ENCODE measurements at regions not wholly inside any gene's neighbourhood (a gene's known extent, or its start where the extent isn't known, plus 50 kb on each side); places are given as distances from the start of the nearest gene placed in this dataset.

DNA sequence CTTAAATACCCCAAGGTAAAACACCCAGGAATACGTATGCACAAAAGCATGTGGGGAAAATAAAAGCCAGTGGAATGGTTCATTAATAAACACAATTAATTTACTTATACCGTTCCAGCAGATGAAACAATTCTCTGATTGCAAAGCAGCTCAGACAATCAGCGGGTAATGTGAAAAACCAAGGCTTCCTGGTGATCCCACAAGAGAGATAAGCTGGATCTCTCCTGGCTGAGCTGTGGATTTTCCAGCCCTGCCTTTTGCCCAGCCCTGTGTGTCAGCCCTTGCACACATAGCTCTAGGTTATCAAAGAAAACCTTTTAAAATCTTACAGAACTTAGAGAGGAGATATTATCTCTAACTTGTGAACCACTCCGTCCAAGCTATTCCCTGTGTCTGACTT lies 1010.7 kb upstream of the AUTS2 start:
- DNase-seq (ENCODE audit: low read depth, low spot score) = no peak
- no peak overlapping the region for H3K9ac ChIP-seq (ENCODE audit: insufficient read length)
- H3K36me3 ChIP-seq (ENCODE audit: insufficient read depth, low read length) = no peaks in the 10 kb centered on the region

GRCh38 chr7:68601826-68602225 lies 996.4 kb upstream of the AUTS2 start:
- TF ChIP-seq EZH2 (IDR thresholded peaks at IDR 0.05) (no peak), POLR2AphosphoS5 (IDR thresholded peaks at IDR 0.05; ENCODE audit: borderline replicate concordance, low read depth, low read length) (no peak), FOXP2 (optimal IDR thresholded peaks at IDR 0.05; ENCODE audit: control extremely low read depth, extremely low read length, insufficient read depth) (no peak)
- DNase-seq (ENCODE audit: low read depth, low spot score) = no peak
- H3K4me3 ChIP-seq = no peak overlapping the region
- no peaks in the 10 kb centered on the region for H3K36me3 ChIP-seq (ENCODE audit: insufficient read depth, low read length)
- no peak overlapping the region for H3K27ac ChIP-seq
- no peak overlapping the region for H3K9ac ChIP-seq (ENCODE audit: insufficient read length)
- no peaks in the 10 kb centered on the region for H3K9me3 ChIP-seq (ENCODE audit: low read depth, low read length)

More for the DNA sequence above, 1010.7 kb upstream of the AUTS2 start:
- Histone ChIP-seq H3K27ac (no peak overlapping the region), H3K9me3 (ENCODE audit: low read depth, low read length) (no peaks in the 10 kb centered on the region), H3K4me3 (no peak overlapping the region)
- TF ChIP-seq FOXP2 (optimal IDR thresholded peaks at IDR 0.05; ENCODE audit: control extremely low read depth, extremely low read length, insufficient read depth) (no peak), POLR2AphosphoS5 (IDR thresholded peaks at IDR 0.05; ENCODE audit: borderline replicate concordance, low read depth, low read length) (no peak), EZH2 (IDR thresholded peaks at IDR 0.05) (no peak)

DNA sequence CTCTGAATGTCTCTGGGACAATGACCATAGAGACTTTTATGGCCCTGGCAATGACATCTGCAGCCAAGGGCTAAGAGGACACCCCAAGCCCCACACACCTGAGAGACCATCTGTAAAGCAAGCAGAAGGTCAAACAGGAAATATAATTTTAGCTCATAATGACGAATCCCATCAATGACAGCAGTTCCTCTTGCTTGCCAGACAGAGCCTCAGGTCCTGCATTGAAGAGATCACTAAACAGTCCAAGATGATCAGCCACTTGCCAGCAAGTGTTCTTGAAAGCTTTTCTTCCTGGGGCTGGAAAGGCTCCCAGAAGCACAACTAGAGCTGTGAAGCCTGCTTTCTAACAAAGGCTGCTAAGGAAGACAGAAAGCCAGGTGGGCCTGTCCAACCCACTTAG lies 993.7 kb upstream of the AUTS2 start:
- no peak for TF ChIP-seq FOXP2 (optimal IDR thresholded peaks at IDR 0.05; ENCODE audit: control extremely low read depth, extremely low read length, insufficient read depth)
- TF ChIP-seq POLR2AphosphoS5 (IDR thresholded peaks at IDR 0.05; ENCODE audit: borderline replicate concordance, low read depth, low read length) = no peak
- TF ChIP-seq EZH2 (IDR thresholded peaks at IDR 0.05) = no peak
- Histone ChIP-seq H3K9me3 (ENCODE audit: low read depth, low read length) (0 out of 2 replicates have a peak, but pooled peaks cover 4% of the 10 kb centered on the region), H3K27ac (no peak overlapping the region), H3K4me3 (no peak overlapping the region), H3K36me3 (ENCODE audit: insufficient read depth, low read length) (no peaks in the 10 kb centered on the region), H3K9ac (ENCODE audit: insufficient read length) (no peak overlapping the region)
- no peak for DNase-seq (ENCODE audit: low read depth, low spot score)

GRCh38 chr7:68610701-68611100 lies 987.6 kb upstream of the AUTS2 start:
- DNase-seq (ENCODE audit: low read depth, low spot score) = no peak
- no peak for TF ChIP-seq POLR2AphosphoS5 (IDR thresholded peaks at IDR 0.05; ENCODE audit: borderline replicate concordance, low read depth, low read length)
- no peak for TF ChIP-seq FOXP2 (optimal IDR thresholded peaks at IDR 0.05; ENCODE audit: control extremely low read depth, extremely low read length, insufficient read depth)
- no peak for TF ChIP-seq EZH2 (IDR thresholded peaks at IDR 0.05)
- H3K27ac ChIP-seq = no peak overlapping the region
- H3K9ac ChIP-seq (ENCODE audit: insufficient read length) = no peak overlapping the region
- H3K4me3 ChIP-seq = no peak overlapping the region
- no peaks in the 10 kb centered on the region for H3K36me3 ChIP-seq (ENCODE audit: insufficient read depth, low read length)
- H3K9me3 ChIP-seq (ENCODE audit: low read depth, low read length) = 0 out of 2 replicates have a peak, but pooled peaks cover 4% of the 10 kb centered on the region

GRCh38 chr7:68613405-68613804 lies 984.9 kb upstream of the AUTS2 start:
- peak; percentile 26 for DNase-seq (ENCODE audit: low read depth, low spot score)
- TF ChIP-seq POLR2AphosphoS5 (IDR thresholded peaks at IDR 0.05; ENCODE audit: borderline replicate concordance, low read depth, low read length) (no peak), EZH2 (IDR thresholded peaks at IDR 0.05) (no peak), FOXP2 (optimal IDR thresholded peaks at IDR 0.05; ENCODE audit: control extremely low read depth, extremely low read length, insufficient read depth) (no peak)
- 0 out of 2 replicates have a peak, but pooled peaks cover under 1% of the 10 kb centered on the region for H3K9me3 ChIP-seq (ENCODE audit: low read depth, low read length)
- no peak overlapping the region for H3K9ac ChIP-seq (ENCODE audit: insufficient read length)
- no peaks in the 10 kb centered on the region for H3K36me3 ChIP-seq (ENCODE audit: insufficient read depth, low read length)
- peak overlapping the region; percentile 38 for H3K4me3 ChIP-seq
- peak overlapping the region; percentile 65; the same call in 1 of the 2 replicates for H3K27ac ChIP-seq

- H3K9ac ChIP-seq (ENCODE audit: insufficient read length) = no peak overlapping the region
- DNase-seq (ENCODE audit: low read depth, low spot score) = peak; percentile 10
- no peak for TF ChIP-seq EZH2 (IDR thresholded peaks at IDR 0.05)
- no peak for TF ChIP-seq POLR2AphosphoS5 (IDR thresholded peaks at IDR 0.05; ENCODE audit: borderline replicate concordance, low read depth, low read length)
- TF ChIP-seq FOXP2 (optimal IDR thresholded peaks at IDR 0.05; ENCODE audit: control extremely low read depth, extremely low read length, insufficient read depth) = no peak
- peak overlapping the region; percentile 38 for H3K4me3 ChIP-seq
- no peaks in the 10 kb centered on the region for H3K9me3 ChIP-seq (ENCODE audit: low read depth, low read length)
- H3K27ac ChIP-seq = peak overlapping the region; percentile 65; the same call in 1 of the 2 replicates
- no peaks in the 10 kb centered on the region for H3K36me3 ChIP-seq (ENCODE audit: insufficient read depth, low read length)
These were observed 984.4 kb upstream of the AUTS2 start for GRCh38 chr7:68613897-68614296.

DNA sequence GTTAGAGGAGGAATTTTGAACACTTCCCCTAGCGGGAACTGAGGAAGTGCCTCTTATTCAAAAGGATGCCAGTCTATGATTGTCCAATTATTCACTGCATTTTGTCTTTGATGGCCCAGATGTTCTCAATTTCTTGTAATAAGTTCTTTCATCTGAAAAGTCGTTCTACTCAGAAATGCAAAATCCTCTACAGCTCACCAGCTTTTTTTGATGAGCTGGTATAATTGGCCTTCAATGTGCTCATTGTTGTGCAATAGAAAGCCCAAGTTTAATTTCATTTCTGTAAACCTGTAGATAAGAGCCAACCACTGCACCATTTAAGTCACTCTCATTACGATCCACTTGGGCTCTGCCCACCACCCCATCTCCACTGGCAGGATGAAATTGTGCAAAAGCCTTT lies 978.7 kb upstream of the AUTS2 start:
- Histone ChIP-seq H3K27ac (peak overlapping the region; percentile 55; the same call in 1 of the 2 replicates), H3K4me3 (peak overlapping the region; percentile 53), H3K9me3 (ENCODE audit: low read depth, low read length) (no peaks in the 10 kb centered on the region), H3K36me3 (ENCODE audit: insufficient read depth, low read length) (no peaks in the 10 kb centered on the region), H3K9ac (ENCODE audit: insufficient read length) (no peak overlapping the region)
- DNase-seq (ENCODE audit: low read depth, low spot score) = peak; percentile 80
- TF ChIP-seq EZH2 (IDR thresholded peaks at IDR 0.05) (no peak), FOXP2 (optimal IDR thresholded peaks at IDR 0.05; ENCODE audit: control extremely low read depth, extremely low read length, insufficient read depth) (no peak), POLR2AphosphoS5 (IDR thresholded peaks at IDR 0.05; ENCODE audit: borderline replicate concordance, low read depth, low read length) (no peak)

- H3K36me3 ChIP-seq (ENCODE audit: insufficient read depth, low read length) = no peaks in the 10 kb centered on the region
- no peak for DNase-seq (ENCODE audit: low read depth, low spot score)
- TF ChIP-seq EZH2 (IDR thresholded peaks at IDR 0.05) = no peak
- H3K4me3 ChIP-seq = no peak overlapping the region
- H3K9me3 ChIP-seq (ENCODE audit: low read depth, low read length) = no peaks in the 10 kb centered on the region
- H3K27ac ChIP-seq = no peak overlapping the region
- no peak overlapping the region for H3K9ac ChIP-seq (ENCODE audit: insufficient read length)
These were observed 975.8 kb upstream of the AUTS2 start for GRCh38 chr7:68622500-68622899.

DNA sequence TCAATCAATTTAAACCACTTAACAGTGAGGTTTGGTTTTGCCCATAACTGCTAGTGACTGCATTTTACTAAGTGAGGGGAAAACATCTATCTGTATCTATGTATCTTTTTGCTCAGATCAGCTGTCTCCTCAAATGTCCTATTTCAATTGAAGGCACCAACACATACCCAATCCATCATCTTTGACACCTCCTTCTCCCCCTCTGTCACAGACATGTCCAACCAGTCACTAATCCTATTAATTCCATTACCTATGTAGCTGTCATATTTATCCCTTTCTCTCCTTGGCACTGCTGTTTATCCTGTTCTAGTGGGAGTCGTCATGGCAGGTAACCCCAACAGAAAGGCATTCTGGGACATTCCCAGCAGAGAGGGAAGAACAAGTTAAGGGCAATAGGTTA lies 975.2 kb upstream of the AUTS2 start:
- Histone ChIP-seq H3K9ac (ENCODE audit: insufficient read length) (no peak overlapping the region), H3K36me3 (ENCODE audit: insufficient read depth, low read length) (no peaks in the 10 kb centered on the region), H3K4me3 (no peak overlapping the region), H3K27ac (no peak overlapping the region), H3K9me3 (ENCODE audit: low read depth, low read length) (no peaks in the 10 kb centered on the region)
- DNase-seq (ENCODE audit: low read depth, low spot score) = no peak
- TF ChIP-seq EZH2 (IDR thresholded peaks at IDR 0.05) = no peak
